Endothelial cell of umbilical vein (primary cell): ENCODE measurements at regions not wholly inside any gene's neighbourhood (a gene's known extent, or its start where the extent isn't known, plus 50 kb on each side); places are given as distances from the start of the nearest gene placed in this dataset.

Experiments used
- CTCF ChIP-seq, 2 donors: IDR thresholded peaks; 1 replicate in 1 of 2; 2 replicates in 1 of 2; pipeline ENCODE4 v1.5.1; 2011; ENCODE audit warnings: low read length in 2 of 2, mild to moderate bottlenecking in 2 of 2, moderate library complexity in 2 of 2, control low read depth in 1 of 2, inconsistent platforms in 1 of 2, low read depth in 1 of 2; ENCODE audit not compliant: insufficient read depth in 1 of 2; ENCODE audit errors: extremely low read depth in 1 of 2
- MYC ChIP-seq: IDR thresholded peaks from one replicate; pipeline ENCODE4 v1.6.1; 2011; ENCODE audit warnings: mild to moderate bottlenecking, low read depth, low read length
- POLR2A ChIP-seq: IDR thresholded peaks from 2 replicates; pipeline ENCODE4 v1.6.1; 2012; ENCODE audit warnings: low read depth, mild to moderate bottlenecking, control low read depth, low read length
- POLR2AphosphoS5 ChIP-seq: IDR thresholded peaks from 2 replicates; pipeline ENCODE4 v1.6.1; 2012; ENCODE audit warnings: low read depth, mild to moderate bottlenecking, control low read depth, low read length, moderate library complexity; ENCODE audit not compliant: insufficient read depth

GRCh38 chr1:224801844-224802490 is 127.5 kb upstream of the DNAH14 start:
- TF ChIP-seq POLR2AphosphoS5 (no peak), MYC (no peak), POLR2A (no peak), CTCF (IDR thresholded peaks at IDR 0.05; ENCODE audit: extremely low read depth in 1 of 2, insufficient read depth in 1 of 2, low read depth in 1 of 2, low read length in 2 of 2) (no peak)
